ENCODE measurements at regions not wholly inside any gene's neighbourhood (a gene's known extent, or its start where the extent isn't known, plus 50 kb on each side); places are given as distances from the start of the nearest gene placed in this dataset.

GRCh38 chr2:173644146-173644545, 289.5 kb downstream of the CDCA7 start:
- Histone ChIP-seq H3K4me2 (ENCODE audit: insufficient read depth, low read length) (no peak overlapping the region), H3K27ac (ENCODE audit: low read length) (no peak overlapping the region)
- no peak for DNase-seq

GRCh38 chr2:173647681-173648311, 293.1 kb downstream of the CDCA7 start:
- H3K79me2 ChIP-seq (ENCODE audit: insufficient read depth, low read length), result no peaks in the 10 kb centered on the region
- no peak overlapping the region for H3K4me3 ChIP-seq (ENCODE audit: low read depth in 1 of 2, low read length in 2 of 2)
- H3K27me3 ChIP-seq (ENCODE audit: insufficient read depth, low read length, poor library complexity), result no peaks in the 10 kb centered on the region
- H3K27ac ChIP-seq (ENCODE audit: low read length), result no peak overlapping the region
- H3K4me1 ChIP-seq (ENCODE audit: insufficient read depth, low read length), result no peaks in the 10 kb centered on the region
- H3K36me3 ChIP-seq (ENCODE audit: insufficient read depth, low read length), result no peaks in the 10 kb centered on the region
- H3K9ac ChIP-seq (ENCODE audit: low read depth, low read length), result no peak overlapping the region
- DNase-seq (no peak), ATAC-seq (ENCODE audit: insufficient read depth, low read depth) (no peak)
- no peak overlapping the region for H2AFZ ChIP-seq (ENCODE audit: low read depth, low read length)
- no peaks in the 10 kb centered on the region for H4K20me1 ChIP-seq (ENCODE audit: insufficient read depth, low read length)
- H3K9me3 ChIP-seq (ENCODE audit: insufficient read depth, low read length, severe bottlenecking), result no peaks in the 10 kb centered on the region
- H3K4me2 ChIP-seq (ENCODE audit: insufficient read depth, low read length), result no peak overlapping the region
- TF ChIP-seq EZH2 (IDR thresholded peaks at IDR 0.05; ENCODE audit: borderline replicate concordance, low read depth, low read length, severe bottlenecking), result no peak
- no peak for TF ChIP-seq CTCF (IDR thresholded peaks at IDR 0.05; ENCODE audit: borderline replicate concordance, extremely low read depth, low read length, poor library complexity, severe bottlenecking)

More at GRCh38 chr2:173644146-173644545, 289.5 kb downstream of the CDCA7 start:
- Histone ChIP-seq H3K4me1 (ENCODE audit: insufficient read depth, low read length) (no peaks in the 10 kb centered on the region), H3K9ac (ENCODE audit: low read depth, low read length) (no peak overlapping the region), H4K20me1 (ENCODE audit: insufficient read depth, low read length) (no peaks in the 10 kb centered on the region), H2AFZ (ENCODE audit: low read depth, low read length) (no peak overlapping the region), H3K9me3 (ENCODE audit: insufficient read depth, low read length, severe bottlenecking) (no peaks in the 10 kb centered on the region), H3K36me3 (ENCODE audit: insufficient read depth, low read length) (no peaks in the 10 kb centered on the region), H3K27me3 (ENCODE audit: insufficient read depth, low read length, poor library complexity) (peaks cover 7% of the 10 kb centered on the region), H3K4me3 (ENCODE audit: low read depth in 1 of 2, low read length in 2 of 2) (no peak overlapping the region), H3K79me2 (ENCODE audit: insufficient read depth, low read length) (no peaks in the 10 kb centered on the region)
- no peak for ATAC-seq (ENCODE audit: insufficient read depth, low read depth)
- no peak for TF ChIP-seq CTCF (IDR thresholded peaks at IDR 0.05; ENCODE audit: borderline replicate concordance, extremely low read depth, low read length, poor library complexity, severe bottlenecking)
- TF ChIP-seq EZH2 (IDR thresholded peaks at IDR 0.05; ENCODE audit: borderline replicate concordance, low read depth, low read length, severe bottlenecking), result no peak

GRCh38 chr2:173648816-173649215, 294.1 kb downstream of the CDCA7 start:
- Histone ChIP-seq H3K9me3 (ENCODE audit: insufficient read depth, low read length, severe bottlenecking) (no peaks in the 10 kb centered on the region), H3K4me3 (ENCODE audit: low read depth in 1 of 2, low read length in 2 of 2) (no peak overlapping the region), H3K9ac (ENCODE audit: low read depth, low read length) (no peak overlapping the region), H3K4me1 (ENCODE audit: insufficient read depth, low read length) (no peaks in the 10 kb centered on the region), H3K4me2 (ENCODE audit: insufficient read depth, low read length) (no peak overlapping the region), H3K27ac (ENCODE audit: low read length) (no peak overlapping the region), H4K20me1 (ENCODE audit: insufficient read depth, low read length) (no peaks in the 10 kb centered on the region), H3K79me2 (ENCODE audit: insufficient read depth, low read length) (no peaks in the 10 kb centered on the region), H2AFZ (ENCODE audit: low read depth, low read length) (no peak overlapping the region), H3K36me3 (ENCODE audit: insufficient read depth, low read length) (no peaks in the 10 kb centered on the region), H3K27me3 (ENCODE audit: insufficient read depth, low read length, poor library complexity) (no peaks in the 10 kb centered on the region)
- no peak for TF ChIP-seq CTCF (IDR thresholded peaks at IDR 0.05; ENCODE audit: borderline replicate concordance, extremely low read depth, low read length, poor library complexity, severe bottlenecking)
- no peak for TF ChIP-seq EZH2 (IDR thresholded peaks at IDR 0.05; ENCODE audit: borderline replicate concordance, low read depth, low read length, severe bottlenecking)
- DNase-seq, result no peak
- no peak for ATAC-seq (ENCODE audit: insufficient read depth, low read depth)

Measured in DND-41 (cell line).